ENCODE measurements at regions not wholly inside any gene's neighbourhood (a gene's known extent, or its start where the extent isn't known, plus 50 kb on each side); places are given as distances from the start of the nearest gene placed in this dataset.

- Histone ChIP-seq H3K4me3 (ENCODE audit: low read depth, low read length) (no peak overlapping the region), H3K36me3 (ENCODE audit: control insufficient read depth, insufficient read depth, low read length) (no peaks in the 10 kb centered on the region), H3K27ac (ENCODE audit: insufficient read depth, low read length, poor library complexity, severe bottlenecking) (no peak overlapping the region), H3K9me3 (ENCODE audit: control insufficient read depth in 2 of 2, low read length in 2 of 2) (no peaks in the 10 kb centered on the region), H3K27me3 (ENCODE audit: control insufficient read depth, insufficient read depth, low read length) (no peaks in the 10 kb centered on the region), H3K4me1 (ENCODE audit: control insufficient read depth, insufficient read depth, low read length, poor library complexity, severe bottlenecking) (no peaks in the 10 kb centered on the region)
- Mint-ChIP-seq H3K27me3 (peaks cover 9% of the 10 kb centered on the region), H3K9me3 (peaks cover 0 to 1% (median 0%) of the 10 kb centered on the region in 7 donors), H3K4me1 (no peaks in the 10 kb centered on the region), H3K27ac (no peak overlapping the region), H3K36me3 (no peaks in the 10 kb centered on the region), H3K4me3 (no peak overlapping the region)
- DNase-seq: no peak
- no peak for ATAC-seq (ENCODE audit: low read depth in 2 of 2)
These were observed 55.9 kb upstream of the ANKRD55 start for GRCh38 chr5:56288873-56289601.

- H3K4me3 ChIP-seq (ENCODE audit: low read depth, low read length): no peak overlapping the region
- no peaks in the 10 kb centered on the region for H3K36me3 ChIP-seq (ENCODE audit: control insufficient read depth, insufficient read depth, low read length)
- no peaks in the 10 kb centered on the region for H3K27me3 ChIP-seq (ENCODE audit: control insufficient read depth, insufficient read depth, low read length)
- no peak overlapping the region for H3K27ac Mint-ChIP-seq
- H3K36me3 Mint-ChIP-seq: no peaks in the 10 kb centered on the region
- no peak overlapping the region for H3K27ac ChIP-seq (ENCODE audit: insufficient read depth, low read length, poor library complexity, severe bottlenecking)
- peaks cover 0 to 1% (median 0%) of the 10 kb centered on the region in 7 donors for H3K9me3 Mint-ChIP-seq
- DNase-seq (no peak), ATAC-seq (ENCODE audit: low read depth in 2 of 2) (no peak)
- peaks cover 4% of the 10 kb centered on the region for H3K27me3 Mint-ChIP-seq
- no peaks in the 10 kb centered on the region for H3K9me3 ChIP-seq (ENCODE audit: control insufficient read depth in 2 of 2, low read length in 2 of 2)
- no peaks in the 10 kb centered on the region for H3K4me1 ChIP-seq (ENCODE audit: control insufficient read depth, insufficient read depth, low read length, poor library complexity, severe bottlenecking)
- no peak overlapping the region for H3K4me3 Mint-ChIP-seq
- no peaks in the 10 kb centered on the region for H3K4me1 Mint-ChIP-seq
These were observed 53.1 kb upstream of the ANKRD55 start for GRCh38 chr5:56286015-56286884.

- Mint-ChIP-seq H3K9me3 (peaks cover 0 to 1% (median 0%) of the 10 kb centered on the region in 7 donors), H3K4me3 (no peak overlapping the region), H3K4me1 (peaks cover 0 to 2% (median 0%) of the 10 kb centered on the region in 4 donors), H3K27ac (no peak overlapping the region), H3K36me3 (no peaks in the 10 kb centered on the region), H3K27me3 (no peaks in the 10 kb centered on the region)
- Histone ChIP-seq H3K4me1 (ENCODE audit: control insufficient read depth, insufficient read depth, low read length, poor library complexity, severe bottlenecking) (no peaks in the 10 kb centered on the region), H3K36me3 (ENCODE audit: control insufficient read depth, insufficient read depth, low read length) (no peaks in the 10 kb centered on the region), H3K27ac (ENCODE audit: insufficient read depth, low read length, poor library complexity, severe bottlenecking) (no peak overlapping the region), H3K27me3 (ENCODE audit: control insufficient read depth, insufficient read depth, low read length) (no peaks in the 10 kb centered on the region), H3K4me3 (ENCODE audit: low read depth, low read length) (no peak overlapping the region), H3K9me3 (ENCODE audit: control insufficient read depth in 2 of 2, low read length in 2 of 2) (no peaks in the 10 kb centered on the region)
- DNase-seq (no peak), ATAC-seq (ENCODE audit: low read depth in 2 of 2) (no peak)
These were observed 49.8 kb upstream of the ANKRD55 start for GRCh38 chr5:56282951-56283350.

All from CD4-positive, CD25-positive, alpha-beta regulatory T cell (primary cell).